Mesenchymal stem cell (in vitro differentiated cells and primary cell): ENCODE measurements at regions not wholly inside any gene's neighbourhood (a gene's known extent, or its start where the extent isn't known, plus 50 kb on each side); places are given as distances from the start of the nearest gene placed in this dataset.

Experiments used
- DNase-seq: peaks from one replicate; pipeline ENCODE4 v3.0.0-alpha.2; 2013
- H2AFZ ChIP-seq: one replicate; pipeline ENCODE4 v1.6.1; 2013; ENCODE audit warnings: low read depth, mild to moderate bottlenecking, control low read depth, inconsistent platforms, low read length, moderate library complexity
- H2AK5ac ChIP-seq: 2 replicates; pipeline ENCODE4 v1.6.1; 2013; ENCODE audit warnings: low read length, moderate library complexity, mild to moderate bottlenecking, inconsistent platforms; ENCODE audit not compliant: severe bottlenecking
- H2BK120ac ChIP-seq: one replicate; pipeline ENCODE4 v1.6.1; 2013; ENCODE audit warnings: low read depth, mild to moderate bottlenecking, inconsistent platforms, low read length, moderate library complexity
- H2BK12ac ChIP-seq, 2 experiments: one replicate each; pipeline ENCODE4 v1.6.1; 2013; ENCODE audit warnings: inconsistent platforms in 2 of 2, low read length in 2 of 2, mild to moderate bottlenecking in 2 of 2, moderate library complexity in 2 of 2, control low read depth in 1 of 2
- H2BK15ac ChIP-seq: one replicate; pipeline ENCODE4 v1.6.1; 2013; ENCODE audit warnings: mild to moderate bottlenecking, low read depth, inconsistent platforms; ENCODE audit not compliant: poor library complexity, severe bottlenecking
- H2BK5ac ChIP-seq: 2 replicates; pipeline ENCODE4 v1.6.1; 2013; ENCODE audit warnings: low read depth, mild to moderate bottlenecking, low read length, control low read depth, inconsistent platforms; ENCODE audit not compliant: poor library complexity, severe bottlenecking
- H3K14ac ChIP-seq, 2 experiments: one replicate each; pipeline ENCODE4 v1.6.1; 2013; ENCODE audit warnings: inconsistent platforms in 2 of 2, low read length in 2 of 2, control low read depth in 1 of 2, mild to moderate bottlenecking in 1 of 2, moderate library complexity in 1 of 2
- H3K18ac ChIP-seq, 2 experiments: one replicate each; pipeline ENCODE4 v1.6.1; 2013; ENCODE audit warnings: inconsistent platforms in 2 of 2, low read length in 2 of 2, control low read depth in 1 of 2, low read depth in 1 of 2, mild to moderate bottlenecking in 1 of 2
- H3K23ac ChIP-seq, 2 experiments: one replicate each; pipeline ENCODE4 v1.6.1; 2013; ENCODE audit warnings: inconsistent platforms in 2 of 2, low read length in 2 of 2, mild to moderate bottlenecking in 2 of 2, moderate library complexity in 2 of 2, control low read depth in 1 of 2
- H3K27ac ChIP-seq: 2 replicates; pipeline ENCODE4 v1.5.1; 2013; ENCODE audit warnings: mild to moderate bottlenecking, moderate library complexity, low read length, control low read depth, inconsistent platforms; ENCODE audit not compliant: poor library complexity, severe bottlenecking
- H3K27me3 ChIP-seq, 2 experiments: 2 replicates each; pipeline versions ENCODE4 v1.6.1 to v1.7.0; 2013; ENCODE audit warnings: low read length in 2 of 2, mild to moderate bottlenecking in 2 of 2, moderate library complexity in 2 of 2, control low read depth in 1 of 2, inconsistent platforms in 1 of 2; ENCODE audit not compliant: control insufficient read depth in 1 of 2, insufficient read depth in 1 of 2
- H3K36me3 ChIP-seq, 2 experiments: 2 replicates each; pipeline versions ENCODE4 v1.6.1 to v1.7.0; 2013; ENCODE audit warnings: low read length in 2 of 2, control low read depth in 1 of 2, inconsistent platforms in 1 of 2, low read depth in 1 of 2, mild to moderate bottlenecking in 1 of 2; ENCODE audit not compliant: insufficient read depth in 2 of 2, control insufficient read depth in 1 of 2
- H3K4ac ChIP-seq, 2 experiments: one replicate each; pipeline ENCODE4 v1.6.1; 2013; ENCODE audit warnings: inconsistent platforms in 2 of 2, low read length in 2 of 2, mild to moderate bottlenecking in 2 of 2, moderate library complexity in 2 of 2, control low read depth in 1 of 2, low read depth in 1 of 2
- H3K4me1 ChIP-seq: 2 replicates; pipeline ENCODE4 v1.6.1; 2013; ENCODE audit warnings: low read depth, low read length, control low read depth; ENCODE audit not compliant: control insufficient read depth, insufficient read depth
- H3K4me2 ChIP-seq: 2 replicates; pipeline ENCODE4 v1.6.1; 2013; ENCODE audit warnings: low read length, mild to moderate bottlenecking, inconsistent platforms; ENCODE audit not compliant: poor library complexity, severe bottlenecking
- H3K4me3 ChIP-seq, 2 experiments: 2 replicates each; pipeline versions ENCODE4 v1.5.1 to v1.7.0; 2013; ENCODE audit warnings: low read length in 2 of 2, mild to moderate bottlenecking in 2 of 2, control low read depth in 1 of 2, low read depth in 1 of 2; ENCODE audit not compliant: insufficient read depth in 1 of 2
- H3K79me1 ChIP-seq: replicated peaks from 2 replicates; pipeline ENCODE4 v1.6.1; 2013; ENCODE audit warnings: mild to moderate bottlenecking, control low read depth, low read length, inconsistent platforms; ENCODE audit not compliant: poor library complexity, severe bottlenecking
- H3K9ac ChIP-seq: 2 replicates; pipeline ENCODE4 v1.7.0; 2013; ENCODE audit warnings: mild to moderate bottlenecking, low read length, moderate library complexity
- H3K9me3 ChIP-seq: 2 replicates; pipeline ENCODE4 v1.7.0; 2013; ENCODE audit warnings: mild to moderate bottlenecking, low read length; ENCODE audit not compliant: control insufficient read depth
- H4K8ac ChIP-seq: one replicate; pipeline ENCODE4 v1.6.1; 2013; ENCODE audit warnings: inconsistent platforms, mild to moderate bottlenecking, low read length, moderate library complexity
- H4K91ac ChIP-seq: one replicate; pipeline ENCODE4 v1.6.1; 2013; ENCODE audit warnings: mild to moderate bottlenecking, low read length, inconsistent platforms
- WGBS: methylation state at CpG from one replicate; pipeline ENCODE4 v1.1.7; 2013; ENCODE audit warnings: mixed read lengths; 5-methylcytosine and 5-hydroxymethylcytosine counted together

DNA sequence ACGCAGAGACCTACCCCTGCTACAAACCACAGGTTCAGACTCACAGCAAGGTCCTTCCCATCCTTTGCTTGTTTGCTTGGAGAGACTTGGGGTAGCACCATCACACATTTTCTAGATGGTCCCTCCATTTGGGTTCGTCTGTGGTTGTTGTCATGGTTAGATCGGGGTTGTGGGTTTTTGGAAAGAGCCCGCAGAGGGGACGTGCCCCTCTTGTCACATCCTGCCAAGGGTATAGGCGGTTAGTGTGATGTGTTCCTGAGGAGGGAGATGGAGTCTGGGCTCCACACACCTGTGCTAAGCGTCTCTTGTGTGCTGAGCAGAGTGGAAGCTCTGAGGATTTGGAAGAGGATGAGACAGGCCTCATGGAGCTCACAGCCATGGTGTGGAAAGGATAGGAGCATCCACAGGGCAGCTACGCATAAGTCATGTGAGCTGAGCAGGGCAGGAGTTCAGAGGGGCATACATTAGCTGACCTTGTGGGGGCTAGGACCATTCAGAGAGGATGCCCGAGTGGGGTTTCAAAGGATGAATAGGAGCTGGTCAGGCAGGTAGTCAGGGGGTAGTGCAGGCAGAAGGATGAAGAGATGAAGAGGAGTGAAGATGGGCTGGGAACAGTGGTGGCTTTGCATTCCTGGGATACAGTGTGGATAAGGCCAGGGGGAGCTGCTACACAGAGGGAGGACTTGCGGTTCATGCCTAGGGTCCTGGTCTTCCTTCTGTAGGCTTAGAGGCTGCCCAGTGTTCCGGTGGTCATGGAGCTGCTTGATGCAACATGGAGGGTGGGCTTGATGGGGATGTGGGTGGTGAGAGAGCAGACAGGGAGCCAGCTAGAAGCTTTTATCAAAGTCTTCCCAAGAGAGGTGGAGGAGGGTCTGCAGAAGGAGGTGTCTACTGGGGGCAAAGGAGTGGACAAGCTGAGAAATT lies 62.9 kb downstream of the ACKR3 start:
- Histone ChIP-seq H3K23ac (no peak overlapping the region), H3K36me3 (no peaks in the 10 kb centered on the region), H2AK5ac (no peak overlapping the region), H2BK12ac (no peak overlapping the region), H3K27me3 (peaks cover 3 to 35% of the 10 kb centered on the region in 2 experiments), H3K9ac (no peak overlapping the region), H3K4ac (no peak overlapping the region), H3K79me1 (no peaks in the 10 kb centered on the region), H3K9me3 (peaks cover 4% of the 10 kb centered on the region), H2BK15ac (no peak overlapping the region), H4K8ac (no peak overlapping the region), H3K4me2 (no peak overlapping the region), H3K18ac (no peak overlapping the region), H3K14ac (no peak overlapping the region), H2BK120ac (no peak overlapping the region), H2AFZ (no peak overlapping the region), H3K4me3 (no peak overlapping the region), H3K27ac (no peak overlapping the region), H4K91ac (no peak overlapping the region), H3K4me1 (no peaks in the 10 kb centered on the region), H2BK5ac (no peak overlapping the region)
- DNase-seq = no peak
- WGBS = 91% methylated on average over 10 of the region's 11 CpGs

GRCh38 chr2:236633219-236633570 lies 63.6 kb downstream of the ACKR3 start:
- H2BK15ac ChIP-seq = no peak overlapping the region
- H3K4ac ChIP-seq = no peak overlapping the region
- H2BK120ac ChIP-seq = no peak overlapping the region
- H2AK5ac ChIP-seq = no peak overlapping the region
- no peak overlapping the region for H2BK12ac ChIP-seq
- H4K8ac ChIP-seq = no peak overlapping the region
- H3K9ac ChIP-seq = no peak overlapping the region
- no peak overlapping the region for H3K27ac ChIP-seq
- no peaks in the 10 kb centered on the region for H3K4me1 ChIP-seq
- no peak overlapping the region for H3K18ac ChIP-seq
- H3K4me3 ChIP-seq = no peak overlapping the region
- no peak overlapping the region for H3K23ac ChIP-seq
- no peak overlapping the region for H3K14ac ChIP-seq
- no peaks in the 10 kb centered on the region for H3K79me1 ChIP-seq
- WGBS = 95% methylated on average over 5 of the region's 5 CpGs
- no peak overlapping the region for H2BK5ac ChIP-seq
- no peak overlapping the region for H4K91ac ChIP-seq
- H2AFZ ChIP-seq = no peak overlapping the region
- peaks cover 4% of the 10 kb centered on the region for H3K9me3 ChIP-seq
- H3K27me3 ChIP-seq = peaks cover 3 to 34% of the 10 kb centered on the region in 2 experiments
- H3K4me2 ChIP-seq = no peak overlapping the region
- DNase-seq = no peak
- no peaks in the 10 kb centered on the region for H3K36me3 ChIP-seq

DNA sequence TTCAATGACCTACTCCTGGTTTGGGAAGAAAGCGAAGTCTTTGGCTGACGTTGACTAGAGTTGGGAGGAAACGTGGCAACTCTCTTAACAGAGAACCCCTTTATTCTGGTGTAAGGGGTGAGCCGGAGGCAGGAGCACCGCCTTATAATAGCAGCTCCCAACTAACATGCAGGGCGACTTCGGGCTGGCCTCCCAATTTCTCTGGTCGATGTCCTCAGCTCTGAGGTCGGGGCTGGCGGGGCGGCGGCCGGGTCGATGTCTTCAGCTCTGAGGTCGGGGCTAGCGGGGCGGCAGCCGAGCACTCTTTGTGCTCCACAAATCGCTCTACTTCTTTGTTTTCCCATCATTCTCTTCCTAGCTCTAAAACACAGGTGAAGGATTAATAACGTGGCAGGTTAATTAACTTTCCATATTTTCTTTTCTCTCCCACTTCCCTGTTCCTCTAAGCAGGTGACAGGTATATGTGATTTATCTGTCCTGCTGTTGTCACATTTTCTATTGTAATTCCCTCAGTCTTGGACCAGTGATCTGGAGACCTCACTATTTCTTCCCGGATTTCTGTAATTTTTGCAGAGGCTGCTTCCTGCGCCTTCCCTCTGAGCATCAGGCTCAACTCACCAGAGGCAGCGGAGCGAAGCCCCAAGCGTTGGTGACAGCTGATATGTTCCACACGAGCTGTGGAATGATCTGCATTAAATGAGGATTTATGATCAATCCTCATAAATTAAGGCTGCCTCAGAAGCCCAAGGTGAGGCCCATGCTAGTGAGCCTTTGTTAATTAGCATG lies 64.3 kb downstream of the ACKR3 start:
- Histone ChIP-seq H4K91ac (no peak overlapping the region), H2BK5ac (no peak overlapping the region), H3K79me1 (no peaks in the 10 kb centered on the region), H3K9me3 (peaks cover 4% of the 10 kb centered on the region), H3K27me3 (peaks cover 3 to 27% of the 10 kb centered on the region in 2 experiments), H2BK15ac (no peak overlapping the region), H3K9ac (no peak overlapping the region), H2BK120ac (no peak overlapping the region), H4K8ac (no peak overlapping the region), H3K4ac (no peak overlapping the region), H3K4me3 (no peak overlapping the region), H2AK5ac (no peak overlapping the region), H2BK12ac (no peak overlapping the region), H3K4me2 (no peak overlapping the region), H3K36me3 (no peaks in the 10 kb centered on the region), H3K27ac (no peak overlapping the region), H3K18ac (no peak overlapping the region), H3K23ac (no peak overlapping the region), H3K4me1 (no peaks in the 10 kb centered on the region), H3K14ac (no peak overlapping the region), H2AFZ (no peak overlapping the region)
- 91% methylated on average over 25 of the region's 26 CpGs for WGBS
- DNase-seq = no peak

DNA sequence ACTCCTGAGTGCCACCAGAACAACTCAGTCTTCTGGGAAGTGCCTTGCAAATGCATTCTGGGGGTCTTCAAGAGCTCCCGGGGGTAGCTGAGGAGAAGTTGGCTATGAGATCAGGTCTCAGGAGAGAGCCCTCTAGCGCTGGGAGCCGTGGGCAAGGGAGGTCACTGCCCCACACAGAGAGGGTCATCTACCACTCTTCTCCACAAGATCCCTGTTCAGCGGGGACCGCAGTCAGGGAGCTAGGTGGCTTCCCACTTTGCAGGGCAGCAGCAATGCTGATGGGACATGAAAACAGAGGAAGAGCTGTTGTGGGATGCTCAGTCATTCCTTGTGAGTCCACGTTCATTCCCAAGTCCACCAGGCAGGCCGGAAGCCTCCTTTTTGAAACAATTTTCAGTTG lies 66.6 kb downstream of the ACKR3 start:
- H3K4me3 ChIP-seq = no peak overlapping the region
- no peak overlapping the region for H3K4ac ChIP-seq
- no peak for DNase-seq
- H3K36me3 ChIP-seq = no peaks in the 10 kb centered on the region
- H3K18ac ChIP-seq = no peak overlapping the region
- H3K79me1 ChIP-seq = no peaks in the 10 kb centered on the region
- peaks cover 3 to 13% of the 10 kb centered on the region in 2 experiments for H3K27me3 ChIP-seq
- no peak overlapping the region for H3K14ac ChIP-seq
- no peak overlapping the region for H2BK15ac ChIP-seq
- H3K23ac ChIP-seq = no peak overlapping the region
- no peak overlapping the region for H4K91ac ChIP-seq
- H4K8ac ChIP-seq = no peak overlapping the region
- H3K9me3 ChIP-seq = peaks cover 12% of the 10 kb centered on the region
- H3K9ac ChIP-seq = no peak overlapping the region
- no peak overlapping the region for H2BK120ac ChIP-seq
- no peak overlapping the region for H2AFZ ChIP-seq
- H2AK5ac ChIP-seq = no peak overlapping the region
- WGBS = 89% methylated on average over 7 of the region's 7 CpGs
- no peak overlapping the region for H3K27ac ChIP-seq
- no peaks in the 10 kb centered on the region for H3K4me1 ChIP-seq
- H3K4me2 ChIP-seq = no peak overlapping the region
- H2BK5ac ChIP-seq = no peak overlapping the region
- H2BK12ac ChIP-seq = no peak overlapping the region
